GM19240 (cell line): ENCODE measurements at regions not wholly inside any gene's neighbourhood (a gene's known extent, or its start where the extent isn't known, plus 50 kb on each side); places are given as distances from the start of the nearest gene placed in this dataset.

Experiments used
- DNase-seq: peaks from one replicate; pipeline ENCODE4 v3.0.0; 2011; ENCODE audit warnings: low spot score; ENCODE audit not compliant: insufficient read length

GRCh38 chrX:40169193-40170101 lies 71.7 kb upstream of the BCOR start:
- DNase-seq, result no peak

- DNase-seq, result no peak
Measured at GRCh38 chrX:40168480-40169011, 70.8 kb upstream of the BCOR start.

- no peak for DNase-seq
Measured at GRCh38 chrX:40167850-40168479, 70.2 kb upstream of the BCOR start.

GRCh38 chrX:40167233-40167849 lies 69.6 kb upstream of the BCOR start:
- no peak for DNase-seq

- DNase-seq, result no peak
Measured at GRCh38 chrX:40166582-40166981, 68.8 kb upstream of the BCOR start.

GRCh38 chrX:40165861-40166260 lies 68.1 kb upstream of the BCOR start:
- DNase-seq, result no peak

GRCh38 chrX:40165206-40165605 lies 67.4 kb upstream of the BCOR start:
- DNase-seq, result no peak

GRCh38 chrX:40164751-40165150 lies 67.0 kb upstream of the BCOR start:
- DNase-seq, result no peak

- no peak for DNase-seq
Measured at GRCh38 chrX:40158036-40158706, 60.4 kb upstream of the BCOR start.

GRCh38 chrX:40157228-40158035 lies 59.7 kb upstream of the BCOR start:
- DNase-seq, result no peak

- DNase-seq, result no peak
Measured at GRCh38 chrX:40156470-40157227, 58.9 kb upstream of the BCOR start.

- no peak for DNase-seq
Measured at GRCh38 chrX:40155589-40156469, 58.1 kb upstream of the BCOR start.

- DNase-seq, result no peak
Measured at GRCh38 chrX:40154853-40155588, 57.3 kb upstream of the BCOR start.

- DNase-seq, result no peak
Measured at GRCh38 chrX:40154250-40154852, 56.6 kb upstream of the BCOR start.

GRCh38 chrX:40153345-40154249 lies 55.8 kb upstream of the BCOR start:
- DNase-seq, result no peak

GRCh38 chrX:40152741-40153344 lies 55.1 kb upstream of the BCOR start:
- DNase-seq, result no peak
